SK-N-SH (cell line): ENCODE measurements at regions not wholly inside any gene's neighbourhood (a gene's known extent, or its start where the extent isn't known, plus 50 kb on each side); places are given as distances from the start of the nearest gene placed in this dataset.

Source experiments
- CTCF ChIA-PET: fragments of 300-600, 350-600 bp; formaldehyde crosslinking; extraction: SDS; loops from one replicate; lab custom pipeline; 2021; lab: Yijun Ruan, JAX
- POLR2A ChIA-PET: fragments of 350-600 bp; sonication (Branson Sonifier 250); formaldehyde crosslinking; extraction: SDS; loops from one replicate; lab custom pipeline; 2020; ENCODE audit warnings: antibody characterized with exemption, inconsistent platforms; lab: Yijun Ruan, JAX
- DNase-seq: peaks from one replicate; pipeline ENCODE4 v3.0.0; 2012
- H2AFZ ChIP-seq: fragments of 200-600 bp; sonication (generic); 2 replicates; pipeline ENCODE4 v1.8.1; 2016; ENCODE audit warnings: antibody characterized with exemption, mild to moderate bottlenecking, low read depth
- H3F3A ChIP-seq: fragments of 200-600 bp; sonication (generic); replicated peaks from 2 replicates; pipeline ENCODE3; 2016; ENCODE audit warnings: antibody characterized with exemption, mild to moderate bottlenecking; ENCODE audit not compliant: insufficient read depth
- H3K27ac ChIP-seq, 2 experiments: fragments of 200-500 bp in 1 of 2; fragments of 200-600 bp in 1 of 2; sonication (Bioruptor generic) in 1 of 2; sonication (generic), shearing (Covaris generic) in 1 of 2; 2 replicates each; pipeline versions ENCODE4 v1.5.1 to v1.6.1; 2014 to 2016; ENCODE audit warnings: low read depth in 2 of 2, inconsistent platforms in 1 of 2, low read length in 1 of 2, mild to moderate bottlenecking in 1 of 2, mixed read lengths in 1 of 2
- H3K27me3 ChIP-seq: fragments of 200-600 bp; sonication (generic), shearing (Covaris generic); 2 replicates; pipeline ENCODE4 v1.6.1; 2016; ENCODE audit warnings: mixed run types; ENCODE audit not compliant: insufficient read depth
- H3K36me3 ChIP-seq, 2 experiments: fragments of 200-500 bp in 1 of 2; fragments of 200-600 bp in 1 of 2; sonication (Bioruptor generic) in 1 of 2; sonication (generic) in 1 of 2; replicated peaks in 1 of 2; 2 replicates each; pipeline versions ENCODE3 to v1.5.1; 2014 to 2016; ENCODE audit warnings: low read length in 1 of 2, mild to moderate bottlenecking in 1 of 2; ENCODE audit not compliant: insufficient read depth in 2 of 2, control insufficient read depth in 1 of 2
- H3K4me1 ChIP-seq, 2 experiments: fragments of 200-500 bp in 1 of 2; fragments of 200-600 bp in 1 of 2; sonication (Bioruptor generic) in 1 of 2; sonication (generic), shearing (Covaris generic) in 1 of 2; 2 replicates each; pipeline versions ENCODE4 v1.5.1 to v1.6.1; 2014 to 2016; ENCODE audit warnings: low read depth in 1 of 2, low read length in 1 of 2, mixed run types in 1 of 2; ENCODE audit not compliant: insufficient read depth in 2 of 2, control insufficient read depth in 1 of 2
- H3K4me2 ChIP-seq: fragments of 200-600 bp; sonication (generic), shearing (Covaris generic); 2 replicates; pipeline ENCODE4 v1.6.1; 2017; ENCODE audit warnings: mixed run types
- H3K4me3 ChIP-seq, 2 experiments: fragments of 200-500 bp in 1 of 2; fragments of 200-600 bp in 1 of 2; sonication (Bioruptor generic) in 1 of 2; sonication (generic), shearing (Covaris generic) in 1 of 2; 2 replicates each; pipeline versions ENCODE4 v1.5.1 to v1.8.1; 2014 to 2016; ENCODE audit warnings: low read depth in 2 of 2, inconsistent platforms in 1 of 2, low read length in 1 of 2, mild to moderate bottlenecking in 1 of 2, mixed read lengths in 1 of 2, moderate library complexity in 1 of 2
- H3K79me2 ChIP-seq: fragments of 200-600 bp; sonication (generic); 2 replicates; pipeline ENCODE4 v1.8.1; 2017; ENCODE audit warnings: mild to moderate bottlenecking; ENCODE audit not compliant: insufficient read depth
- H3K9ac ChIP-seq: fragments of 200-600 bp; sonication (generic); 2 replicates; pipeline ENCODE4 v1.6.1; 2017; ENCODE audit warnings: mixed run types
- H3K9me2 ChIP-seq: fragments of 200-600 bp; sonication (generic); 2 replicates; pipeline ENCODE4 v1.6.1; 2017; ENCODE audit warnings: mixed run types
- H3K9me3 ChIP-seq: fragments of 200-600 bp; sonication (generic); 2 replicates; pipeline ENCODE4 v1.6.1; 2017; ENCODE audit warnings: mixed run types, mild to moderate bottlenecking, moderate library complexity
- H4K20me1 ChIP-seq: fragments of 200-600 bp; sonication (generic); 2 replicates; pipeline ENCODE4 v1.6.1; 2017; ENCODE audit warnings: mild to moderate bottlenecking, mixed run types; ENCODE audit not compliant: insufficient read depth
- CHD2 ChIP-seq: fragments of 150-350 bp; IDR thresholded peaks from 2 replicates; pipeline ENCODE4 v1.6.1; 2018; ENCODE audit warnings: low read length; ENCODE audit not compliant: partially characterized antibody
- EZH2phosphoT487 ChIP-seq: fragments of 200-600 bp; sonication (generic); IDR thresholded peaks from 2 replicates; pipeline ENCODE4 v1.6.1; 2017; ENCODE audit warnings: low read depth, mixed run types, mild to moderate bottlenecking, antibody characterized with exemption, moderate library complexity, borderline replicate concordance
- FOSL2 ChIP-seq: IDR thresholded peaks from 2 replicates; pipeline ENCODE4 v1.4.0; 2012; ENCODE audit warnings: low read depth, mild to moderate bottlenecking, moderate library complexity, borderline replicate concordance
- FOXJ3 ChIP-seq: sonication (generic); formaldehyde crosslinking; IDR thresholded peaks from 2 replicates; pipeline ENCODE4 v1.5.1; 2020; ENCODE audit warnings: mild to moderate bottlenecking, missing genetic modification reagents
- FOXM1 ChIP-seq: IDR thresholded peaks from 2 replicates; pipeline ENCODE4 v1.4.0; 2012; ENCODE audit warnings: low read depth, mild to moderate bottlenecking
- JUND ChIP-seq: IDR thresholded peaks from 2 replicates; pipeline ENCODE4 v1.4.0; 2012
- MXI1 ChIP-seq: IDR thresholded peaks from 2 replicates; pipeline ENCODE4 v1.6.1; 2012; ENCODE audit warnings: mild to moderate bottlenecking, low read depth, low read length, improper control_type of control experiment
- NFIC ChIP-seq: IDR thresholded peaks from 2 replicates; pipeline ENCODE4 v1.4.0; 2012; ENCODE audit warnings: borderline replicate concordance
- NRF1 ChIP-seq: IDR thresholded peaks from 2 replicates; pipeline ENCODE4 v1.6.1; 2012; ENCODE audit warnings: low read depth, mild to moderate bottlenecking, low read length
- RAD21 ChIP-seq: IDR thresholded peaks from 2 replicates; pipeline ENCODE4 v1.6.1; 2012; ENCODE audit warnings: mild to moderate bottlenecking, low read length
- RCOR1 ChIP-seq: fragments of 150-350 bp; IDR thresholded peaks from 2 replicates; pipeline ENCODE4 v1.6.1; 2017; ENCODE audit warnings: antibody characterized with exemption, low read length
- RFX5 ChIP-seq: IDR thresholded peaks from 2 replicates; pipeline ENCODE4 v1.6.1; 2012; ENCODE audit warnings: mild to moderate bottlenecking, improper control_type of control experiment, low read length
- RXRA ChIP-seq: IDR thresholded peaks from 2 replicates; pipeline ENCODE4 v1.4.0; 2012; ENCODE audit warnings: low read depth, mild to moderate bottlenecking, borderline replicate concordance
- SMC3 ChIP-seq: IDR thresholded peaks from 2 replicates; pipeline ENCODE4 v1.6.1; 2012; ENCODE audit warnings: low read depth, low read length, improper control_type of control experiment
- TCF12 ChIP-seq: IDR thresholded peaks from 2 replicates; pipeline ENCODE4 v1.4.0; 2012
- WGBS: methylation state at CpG from one replicate; pipeline ENCODE4 v1.1.6; 2017; ENCODE audit warnings: low lambda C conversion rate; 5-methylcytosine and 5-hydroxymethylcytosine counted together
- TF ChIP-seq, protein P1 (sequence below): IDR thresholded peaks from 2 replicates; pipeline ENCODE4 v1.4.0; 2012; ENCODE audit warnings: low read depth, borderline replicate concordance
- TF ChIP-seq, protein P2 (sequence below): IDR thresholded peaks from 2 replicates; pipeline ENCODE4 v1.4.0; 2012; ENCODE audit warnings: low read depth, borderline replicate concordance
- TF ChIP-seq, protein P3 (sequence below): IDR thresholded peaks from 2 replicates; pipeline ENCODE4 v1.4.0; 2012; ENCODE audit warnings: low read depth
- TF ChIP-seq, protein P4 (sequence below): IDR thresholded peaks from 2 replicates; pipeline ENCODE4; 2012
- TF ChIP-seq, protein P5 (sequence below): fragments of 150-350 bp; IDR thresholded peaks from 2 replicates; pipeline ENCODE4 v1.6.1; 2016; ENCODE audit warnings: mild to moderate bottlenecking, low read depth, low read length

DNA sequence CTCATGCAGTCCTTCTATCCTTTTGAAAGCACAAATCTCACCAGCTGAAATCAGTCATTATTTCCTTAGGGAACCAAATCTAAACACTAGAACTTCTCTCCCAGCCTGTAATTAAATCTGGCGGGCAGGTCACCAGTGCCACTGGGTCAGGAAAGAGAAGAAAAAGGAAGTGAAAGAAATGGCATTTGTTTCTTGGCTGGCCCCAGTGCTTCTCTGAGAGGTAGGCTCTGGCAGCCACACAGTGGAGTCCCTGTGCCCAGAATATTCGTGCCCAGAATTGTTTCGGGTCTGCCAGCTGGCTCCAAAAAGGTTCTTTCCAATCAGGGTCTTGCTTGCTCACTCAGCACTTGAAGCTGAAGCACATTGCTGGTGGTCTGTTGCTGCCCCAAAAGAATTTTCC, 133.9 kb upstream of the MTAP start:
- H4K20me1 ChIP-seq, result no peaks in the 10 kb centered on the region
- H3K79me2 ChIP-seq, result no peaks in the 10 kb centered on the region
- WGBS, result 15% methylated on average over 3 of the region's 3 CpGs
- H3K9me3 ChIP-seq, result no peaks in the 10 kb centered on the region
- no peaks in the 10 kb centered on the region for H3K36me3 ChIP-seq
- ChIA-PET POLR2A (no interaction called here), CTCF (interaction anchor here (1.0 kb wide), 1 partner anchor 17 kb away, joined by 4 read pairs; no protein-coding TSS in a partner anchor)
- no peak overlapping the region for H3K27ac ChIP-seq
- peaks cover 51% of the 10 kb centered on the region for H3K27me3 ChIP-seq
- no peaks in the 10 kb centered on the region for H3K9me2 ChIP-seq
- H3K4me2 ChIP-seq, result no peak overlapping the region
- no peak for DNase-seq
- no peaks in the 10 kb centered on the region for H3F3A ChIP-seq
- H3K4me1 ChIP-seq, result no peaks in the 10 kb centered on the region
- H3K4me3 ChIP-seq, result no peak overlapping the region
- no peak overlapping the region for H2AFZ ChIP-seq
- TF ChIP-seq RFX5 (no peak), FOSL2 (no peak), SMC3 (no peak), NRF1 (no peak), CHD2 (no peak), FOXJ3 (CRISPR knock-in tag) (no peak), RAD21 (no peak), RXRA (no peak), RCOR1 (no peak), NFIC (no peak), TCF12 (no peak), EZH2phosphoT487 (no peak), JUND (no peak), FOXM1 (no peak), MXI1 (no peak)
- TF ChIP-seq, protein P1, sequence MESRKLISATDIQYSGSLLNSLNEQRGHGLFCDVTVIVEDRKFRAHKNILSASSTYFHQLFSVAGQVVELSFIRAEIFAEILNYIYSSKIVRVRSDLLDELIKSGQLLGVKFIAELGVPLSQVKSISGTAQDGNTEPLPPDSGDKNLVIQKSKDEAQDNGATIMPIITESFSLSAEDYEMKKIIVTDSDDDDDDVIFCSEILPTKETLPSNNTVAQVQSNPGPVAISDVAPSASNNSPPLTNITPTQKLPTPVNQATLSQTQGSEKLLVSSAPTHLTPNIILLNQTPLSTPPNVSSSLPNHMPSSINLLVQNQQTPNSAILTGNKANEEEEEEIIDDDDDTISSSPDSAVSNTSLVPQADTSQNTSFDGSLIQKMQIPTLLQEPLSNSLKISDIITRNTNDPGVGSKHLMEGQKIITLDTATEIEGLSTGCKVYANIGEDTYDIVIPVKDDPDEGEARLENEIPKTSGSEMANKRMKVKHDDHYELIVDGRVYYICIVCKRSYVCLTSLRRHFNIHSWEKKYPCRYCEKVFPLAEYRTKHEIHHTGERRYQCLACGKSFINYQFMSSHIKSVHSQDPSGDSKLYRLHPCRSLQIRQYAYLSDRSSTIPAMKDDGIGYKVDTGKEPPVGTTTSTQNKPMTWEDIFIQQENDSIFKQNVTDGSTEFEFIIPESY, result no peak
- TF ChIP-seq, protein P2, sequence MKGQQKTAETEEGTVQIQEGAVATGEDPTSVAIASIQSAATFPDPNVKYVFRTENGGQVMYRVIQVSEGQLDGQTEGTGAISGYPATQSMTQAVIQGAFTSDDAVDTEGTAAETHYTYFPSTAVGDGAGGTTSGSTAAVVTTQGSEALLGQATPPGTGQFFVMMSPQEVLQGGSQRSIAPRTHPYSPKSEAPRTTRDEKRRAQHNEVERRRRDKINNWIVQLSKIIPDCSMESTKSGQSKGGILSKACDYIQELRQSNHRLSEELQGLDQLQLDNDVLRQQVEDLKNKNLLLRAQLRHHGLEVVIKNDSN, result no peak
- TF ChIP-seq, protein P3, sequence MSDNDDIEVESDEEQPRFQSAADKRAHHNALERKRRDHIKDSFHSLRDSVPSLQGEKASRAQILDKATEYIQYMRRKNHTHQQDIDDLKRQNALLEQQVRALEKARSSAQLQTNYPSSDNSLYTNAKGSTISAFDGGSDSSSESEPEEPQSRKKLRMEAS, result no peak
- TF ChIP-seq, protein P4, sequence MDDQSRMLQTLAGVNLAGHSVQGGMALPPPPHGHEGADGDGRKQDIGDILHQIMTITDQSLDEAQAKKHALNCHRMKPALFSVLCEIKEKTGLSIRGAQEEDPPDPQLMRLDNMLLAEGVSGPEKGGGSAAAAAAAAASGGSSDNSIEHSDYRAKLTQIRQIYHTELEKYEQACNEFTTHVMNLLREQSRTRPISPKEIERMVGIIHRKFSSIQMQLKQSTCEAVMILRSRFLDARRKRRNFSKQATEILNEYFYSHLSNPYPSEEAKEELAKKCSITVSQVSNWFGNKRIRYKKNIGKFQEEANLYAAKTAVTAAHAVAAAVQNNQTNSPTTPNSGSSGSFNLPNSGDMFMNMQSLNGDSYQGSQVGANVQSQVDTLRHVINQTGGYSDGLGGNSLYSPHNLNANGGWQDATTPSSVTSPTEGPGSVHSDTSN, result no peak
- TF ChIP-seq, protein P5, sequence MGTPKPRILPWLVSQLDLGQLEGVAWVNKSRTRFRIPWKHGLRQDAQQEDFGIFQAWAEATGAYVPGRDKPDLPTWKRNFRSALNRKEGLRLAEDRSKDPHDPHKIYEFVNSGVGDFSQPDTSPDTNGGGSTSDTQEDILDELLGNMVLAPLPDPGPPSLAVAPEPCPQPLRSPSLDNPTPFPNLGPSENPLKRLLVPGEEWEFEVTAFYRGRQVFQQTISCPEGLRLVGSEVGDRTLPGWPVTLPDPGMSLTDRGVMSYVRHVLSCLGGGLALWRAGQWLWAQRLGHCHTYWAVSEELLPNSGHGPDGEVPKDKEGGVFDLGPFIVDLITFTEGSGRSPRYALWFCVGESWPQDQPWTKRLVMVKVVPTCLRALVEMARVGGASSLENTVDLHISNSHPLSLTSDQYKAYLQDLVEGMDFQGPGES, result no peak
- H3K9ac ChIP-seq, result no peak overlapping the region
